Panc1 (cell line): ENCODE measurements at regions not wholly inside any gene's neighbourhood (a gene's known extent, or its start where the extent isn't known, plus 50 kb on each side); places are given as distances from the start of the nearest gene placed in this dataset.

Experiments used
- POLR2AphosphoS5 ChIP-seq: IDR thresholded peaks from 2 replicates; pipeline ENCODE4 v1.6.1; 2012; ENCODE audit warnings: mild to moderate bottlenecking, low read depth, low read length, moderate library complexity
- SIN3A ChIP-seq: IDR thresholded peaks from 2 replicates; pipeline ENCODE4 v1.6.1; 2012; ENCODE audit warnings: low read depth, mild to moderate bottlenecking, low read length, moderate library complexity, borderline replicate concordance; ENCODE audit not compliant: insufficient read depth
- TCF7L2 ChIP-seq: IDR thresholded peaks from 2 replicates; pipeline ENCODE4 v1.6.1; 2011; ENCODE audit warnings: mild to moderate bottlenecking, low read depth, low read length, inconsistent platforms
- TF ChIP-seq, protein P1 (sequence below): fragments of 450-650 bp; IDR thresholded peaks from 2 replicates; pipeline ENCODE4 v1.5.1; 2017; ENCODE audit warnings: mild to moderate bottlenecking

DNA sequence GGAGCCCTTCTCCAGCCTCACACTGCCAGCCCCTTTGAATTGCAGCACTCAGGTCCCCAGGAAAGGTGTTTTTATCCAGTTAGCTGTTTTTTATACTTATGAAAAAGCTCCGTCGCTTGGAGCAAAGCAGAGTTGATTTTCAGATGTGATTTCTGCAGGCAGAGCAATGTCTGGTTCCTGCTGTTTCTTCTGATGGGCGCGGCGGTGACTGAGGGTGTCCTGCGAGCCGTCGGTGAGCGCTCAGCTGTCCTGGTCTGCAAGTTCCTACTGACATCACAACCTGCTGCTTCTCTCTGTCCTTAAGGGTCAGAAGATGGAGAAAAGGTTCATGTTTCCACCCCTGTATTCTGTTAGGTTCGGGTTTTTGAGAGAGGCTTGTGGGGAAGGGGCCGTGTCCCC, 109.6 kb upstream of the FAM20C start:
- TF ChIP-seq, protein P1, sequence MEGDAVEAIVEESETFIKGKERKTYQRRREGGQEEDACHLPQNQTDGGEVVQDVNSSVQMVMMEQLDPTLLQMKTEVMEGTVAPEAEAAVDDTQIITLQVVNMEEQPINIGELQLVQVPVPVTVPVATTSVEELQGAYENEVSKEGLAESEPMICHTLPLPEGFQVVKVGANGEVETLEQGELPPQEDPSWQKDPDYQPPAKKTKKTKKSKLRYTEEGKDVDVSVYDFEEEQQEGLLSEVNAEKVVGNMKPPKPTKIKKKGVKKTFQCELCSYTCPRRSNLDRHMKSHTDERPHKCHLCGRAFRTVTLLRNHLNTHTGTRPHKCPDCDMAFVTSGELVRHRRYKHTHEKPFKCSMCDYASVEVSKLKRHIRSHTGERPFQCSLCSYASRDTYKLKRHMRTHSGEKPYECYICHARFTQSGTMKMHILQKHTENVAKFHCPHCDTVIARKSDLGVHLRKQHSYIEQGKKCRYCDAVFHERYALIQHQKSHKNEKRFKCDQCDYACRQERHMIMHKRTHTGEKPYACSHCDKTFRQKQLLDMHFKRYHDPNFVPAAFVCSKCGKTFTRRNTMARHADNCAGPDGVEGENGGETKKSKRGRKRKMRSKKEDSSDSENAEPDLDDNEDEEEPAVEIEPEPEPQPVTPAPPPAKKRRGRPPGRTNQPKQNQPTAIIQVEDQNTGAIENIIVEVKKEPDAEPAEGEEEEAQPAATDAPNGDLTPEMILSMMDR: no peak
- TF ChIP-seq TCF7L2 (no peak), SIN3A (no peak), POLR2AphosphoS5 (no peak)
